K562 (cell line): ENCODE measurements at regions not wholly inside any gene's neighbourhood (a gene's known extent, or its start where the extent isn't known, plus 50 kb on each side); places are given as distances from the start of the nearest gene placed in this dataset.

Source experiments
- ATF1 ChIP-seq, 2 experiments: fragments of 450-650 bp in 1 of 2; IDR thresholded peaks; 2 replicates each; pipeline ENCODE4 v1.6.1; 2016; ENCODE audit warnings: missing compliant biosample characterization in 1 of 2, missing genetic modification characterization in 1 of 2
- ESRRA ChIP-seq: fragments of 450-650 bp; IDR thresholded peaks from 2 replicates; pipeline ENCODE4 v1.6.1; 2014; ENCODE audit warnings: low read depth, mild to moderate bottlenecking, moderate library complexity, borderline replicate concordance
- ETV5 ChIP-seq: sonication (generic); formaldehyde crosslinking; IDR thresholded peaks from 2 replicates; pipeline ENCODE4 v1.4.0; 2020; ENCODE audit warnings: low read depth, mild to moderate bottlenecking, missing genetic modification reagents
- FIP1L1 ChIP-seq: fragments of 200-400 bp; formaldehyde crosslinking; IDR thresholded peaks from 2 replicates; pipeline ENCODE4 v1.6.1; 2018; ENCODE audit warnings: mild to moderate bottlenecking, low read depth, low read length; ENCODE audit not compliant: poor library complexity, severe bottlenecking
- PML ChIP-seq: IDR thresholded peaks from 2 replicates; pipeline ENCODE4 v1.6.1; 2012; ENCODE audit warnings: low read length, inconsistent platforms
- POLR3A ChIP-seq: IDR thresholded peaks from 2 replicates; pipeline ENCODE4 v1.6.1; 2011; ENCODE audit warnings: borderline replicate concordance, mild to moderate bottlenecking, moderate library complexity; ENCODE audit not compliant: insufficient read length, insufficient read depth; ENCODE audit errors: extremely low read depth
- TCF7L2 ChIP-seq: fragments of 150-350 bp; IDR thresholded peaks from 2 replicates; pipeline ENCODE4 v1.6.1; 2016; ENCODE audit warnings: low read depth, mild to moderate bottlenecking, low read length, moderate library complexity
- ZBTB7A ChIP-seq: IDR thresholded peaks from 2 replicates; pipeline ENCODE4 v1.6.1; 2011; ENCODE audit warnings: low read depth, mild to moderate bottlenecking, low read length, moderate library complexity, borderline replicate concordance; ENCODE audit not compliant: control insufficient read depth
- ZNF76 ChIP-seq: fragments of 250-450 bp; sonication (Bioruptor Pico); IDR thresholded peaks from 2 replicates; pipeline ENCODE4 v1.4.0; 2020; ENCODE audit warnings: mild to moderate bottlenecking, moderate library complexity, borderline replicate concordance
- ZNF79 ChIP-seq: fragments of 250-450 bp; sonication (Bioruptor Pico); IDR thresholded peaks from 2 replicates; pipeline ENCODE4 v1.4.0; 2020; ENCODE audit warnings: low read depth, mild to moderate bottlenecking, moderate library complexity
- TF ChIP-seq, protein P1 (sequence below), 3 experiments: IDR thresholded peaks in 2 of 3; conservative IDR thresholded peaks in 1 of 3; 2 replicates each; pipeline ENCODE4 v1.5.1; 2011 to 2012; ENCODE audit warnings: low read length in 3 of 3, mild to moderate bottlenecking in 3 of 3, control low read depth in 2 of 3, improper control_type of control experiment in 1 of 3, inconsistent platforms in 1 of 3, low read depth in 1 of 3, mixed read lengths in 1 of 3, moderate library complexity in 1 of 3; ENCODE audit not compliant: insufficient read depth in 2 of 3
- TF ChIP-seq, protein P2 (sequence below): fragments of 450-650 bp; formaldehyde crosslinking; conservative IDR thresholded peaks from 2 replicates; pipeline ENCODE4 v1.4.0; 2022; ENCODE audit warnings: mild to moderate bottlenecking, missing genetic modification characterization
- TF ChIP-seq, protein P3 (sequence below): fragments of 450-650 bp; IDR thresholded peaks from 2 replicates; pipeline ENCODE4 v1.7.0; 2016; ENCODE audit warnings: borderline replicate concordance
- TF ChIP-seq, protein P4 (sequence below): sonication (generic); formaldehyde crosslinking; IDR thresholded peaks from 2 replicates; pipeline ENCODE4 v1.8.0; 2023; ENCODE audit warnings: mild to moderate bottlenecking, missing genetic modification reagents
- TF ChIP-seq, protein P5 (sequence below): fragments of 150-350 bp; conservative IDR thresholded peaks from 2 replicates; pipeline ENCODE4 v1.6.1; 2014; ENCODE audit warnings: low read length

DNA sequence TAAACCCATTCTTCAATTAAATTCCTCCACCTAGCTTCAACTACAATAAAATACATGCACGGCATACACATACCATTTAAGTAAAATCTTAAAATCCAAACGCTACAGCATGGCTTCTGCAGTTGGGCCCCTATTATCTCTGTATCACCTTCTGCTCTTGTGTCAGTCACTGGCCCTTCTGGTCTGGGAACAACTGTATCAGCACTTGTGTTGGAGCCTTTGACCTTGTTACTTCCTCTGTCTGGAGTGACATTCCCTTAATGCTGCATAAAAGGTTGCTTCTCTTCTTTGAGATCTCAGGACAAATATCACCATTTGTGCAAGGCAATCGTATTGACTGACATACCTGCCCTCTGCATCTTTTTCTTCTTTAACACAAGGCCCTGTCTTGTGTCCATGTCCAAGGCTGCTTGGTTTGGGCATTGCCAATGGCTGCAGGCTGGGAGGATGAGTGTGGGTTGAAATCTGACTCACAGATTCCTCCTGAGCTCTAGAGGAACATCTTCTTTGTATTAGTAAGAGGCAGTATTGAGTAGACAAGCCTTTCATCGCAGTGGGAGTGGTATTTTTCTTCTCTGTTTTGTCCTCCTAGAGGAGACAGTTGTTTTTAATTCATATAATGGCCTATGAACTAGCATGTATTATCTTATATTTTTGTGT lies 267.8 kb upstream of the TRIB2 start (continued):
- TF ChIP-seq, protein P1, sequence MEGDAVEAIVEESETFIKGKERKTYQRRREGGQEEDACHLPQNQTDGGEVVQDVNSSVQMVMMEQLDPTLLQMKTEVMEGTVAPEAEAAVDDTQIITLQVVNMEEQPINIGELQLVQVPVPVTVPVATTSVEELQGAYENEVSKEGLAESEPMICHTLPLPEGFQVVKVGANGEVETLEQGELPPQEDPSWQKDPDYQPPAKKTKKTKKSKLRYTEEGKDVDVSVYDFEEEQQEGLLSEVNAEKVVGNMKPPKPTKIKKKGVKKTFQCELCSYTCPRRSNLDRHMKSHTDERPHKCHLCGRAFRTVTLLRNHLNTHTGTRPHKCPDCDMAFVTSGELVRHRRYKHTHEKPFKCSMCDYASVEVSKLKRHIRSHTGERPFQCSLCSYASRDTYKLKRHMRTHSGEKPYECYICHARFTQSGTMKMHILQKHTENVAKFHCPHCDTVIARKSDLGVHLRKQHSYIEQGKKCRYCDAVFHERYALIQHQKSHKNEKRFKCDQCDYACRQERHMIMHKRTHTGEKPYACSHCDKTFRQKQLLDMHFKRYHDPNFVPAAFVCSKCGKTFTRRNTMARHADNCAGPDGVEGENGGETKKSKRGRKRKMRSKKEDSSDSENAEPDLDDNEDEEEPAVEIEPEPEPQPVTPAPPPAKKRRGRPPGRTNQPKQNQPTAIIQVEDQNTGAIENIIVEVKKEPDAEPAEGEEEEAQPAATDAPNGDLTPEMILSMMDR (IDR thresholded peaks at IDR 0.05 in 2 of 3, conservative IDR thresholded peaks at IDR 0.05 in 1 of 3; ENCODE audit: insufficient read depth in 2 of 3, low read depth in 1 of 3, low read length in 3 of 3) = no peak
- TF ChIP-seq ZNF76 (CRISPR knock-in tag) (no peak), ZBTB7A (no peak), TCF7L2 (no peak), ETV5 (no peak), ESRRA (peak; percentile 83), FIP1L1 (no peak), PML (0 out of 2 replicates have a peak, but pooled peaks have one; percentile 6), POLR3A (no peak), ZNF79 (CRISPR knock-in tag) (no peak), ATF1 (CRISPR knock-in tag; IDR thresholded peaks at IDR 0.05) (no peak), ATF1 (tag; IDR thresholded peaks at IDR 0.05) (no peak)
- TF ChIP-seq, protein P2, sequence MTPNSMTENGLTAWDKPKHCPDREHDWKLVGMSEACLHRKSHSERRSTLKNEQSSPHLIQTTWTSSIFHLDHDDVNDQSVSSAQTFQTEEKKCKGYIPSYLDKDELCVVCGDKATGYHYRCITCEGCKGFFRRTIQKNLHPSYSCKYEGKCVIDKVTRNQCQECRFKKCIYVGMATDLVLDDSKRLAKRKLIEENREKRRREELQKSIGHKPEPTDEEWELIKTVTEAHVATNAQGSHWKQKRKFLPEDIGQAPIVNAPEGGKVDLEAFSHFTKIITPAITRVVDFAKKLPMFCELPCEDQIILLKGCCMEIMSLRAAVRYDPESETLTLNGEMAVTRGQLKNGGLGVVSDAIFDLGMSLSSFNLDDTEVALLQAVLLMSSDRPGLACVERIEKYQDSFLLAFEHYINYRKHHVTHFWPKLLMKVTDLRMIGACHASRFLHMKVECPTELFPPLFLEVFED (CRISPR knock-in tag) = no peak
- TF ChIP-seq, protein P3, sequence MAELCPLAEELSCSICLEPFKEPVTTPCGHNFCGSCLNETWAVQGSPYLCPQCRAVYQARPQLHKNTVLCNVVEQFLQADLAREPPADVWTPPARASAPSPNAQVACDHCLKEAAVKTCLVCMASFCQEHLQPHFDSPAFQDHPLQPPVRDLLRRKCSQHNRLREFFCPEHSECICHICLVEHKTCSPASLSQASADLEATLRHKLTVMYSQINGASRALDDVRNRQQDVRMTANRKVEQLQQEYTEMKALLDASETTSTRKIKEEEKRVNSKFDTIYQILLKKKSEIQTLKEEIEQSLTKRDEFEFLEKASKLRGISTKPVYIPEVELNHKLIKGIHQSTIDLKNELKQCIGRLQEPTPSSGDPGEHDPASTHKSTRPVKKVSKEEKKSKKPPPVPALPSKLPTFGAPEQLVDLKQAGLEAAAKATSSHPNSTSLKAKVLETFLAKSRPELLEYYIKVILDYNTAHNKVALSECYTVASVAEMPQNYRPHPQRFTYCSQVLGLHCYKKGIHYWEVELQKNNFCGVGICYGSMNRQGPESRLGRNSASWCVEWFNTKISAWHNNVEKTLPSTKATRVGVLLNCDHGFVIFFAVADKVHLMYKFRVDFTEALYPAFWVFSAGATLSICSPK = no peak
- TF ChIP-seq, protein P4, sequence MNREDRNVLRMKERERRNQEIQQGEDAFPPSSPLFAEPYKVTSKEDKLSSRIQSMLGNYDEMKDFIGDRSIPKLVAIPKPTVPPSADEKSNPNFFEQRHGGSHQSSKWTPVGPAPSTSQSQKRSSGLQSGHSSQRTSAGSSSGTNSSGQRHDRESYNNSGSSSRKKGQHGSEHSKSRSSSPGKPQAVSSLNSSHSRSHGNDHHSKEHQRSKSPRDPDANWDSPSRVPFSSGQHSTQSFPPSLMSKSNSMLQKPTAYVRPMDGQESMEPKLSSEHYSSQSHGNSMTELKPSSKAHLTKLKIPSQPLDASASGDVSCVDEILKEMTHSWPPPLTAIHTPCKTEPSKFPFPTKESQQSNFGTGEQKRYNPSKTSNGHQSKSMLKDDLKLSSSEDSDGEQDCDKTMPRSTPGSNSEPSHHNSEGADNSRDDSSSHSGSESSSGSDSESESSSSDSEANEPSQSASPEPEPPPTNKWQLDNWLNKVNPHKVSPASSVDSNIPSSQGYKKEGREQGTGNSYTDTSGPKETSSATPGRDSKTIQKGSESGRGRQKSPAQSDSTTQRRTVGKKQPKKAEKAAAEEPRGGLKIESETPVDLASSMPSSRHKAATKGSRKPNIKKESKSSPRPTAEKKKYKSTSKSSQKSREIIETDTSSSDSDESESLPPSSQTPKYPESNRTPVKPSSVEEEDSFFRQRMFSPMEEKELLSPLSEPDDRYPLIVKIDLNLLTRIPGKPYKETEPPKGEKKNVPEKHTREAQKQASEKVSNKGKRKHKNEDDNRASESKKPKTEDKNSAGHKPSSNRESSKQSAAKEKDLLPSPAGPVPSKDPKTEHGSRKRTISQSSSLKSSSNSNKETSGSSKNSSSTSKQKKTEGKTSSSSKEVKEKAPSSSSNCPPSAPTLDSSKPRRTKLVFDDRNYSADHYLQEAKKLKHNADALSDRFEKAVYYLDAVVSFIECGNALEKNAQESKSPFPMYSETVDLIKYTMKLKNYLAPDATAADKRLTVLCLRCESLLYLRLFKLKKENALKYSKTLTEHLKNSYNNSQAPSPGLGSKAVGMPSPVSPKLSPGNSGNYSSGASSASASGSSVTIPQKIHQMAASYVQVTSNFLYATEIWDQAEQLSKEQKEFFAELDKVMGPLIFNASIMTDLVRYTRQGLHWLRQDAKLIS (CRISPR knock-in tag) = no peak
- TF ChIP-seq, protein P5, sequence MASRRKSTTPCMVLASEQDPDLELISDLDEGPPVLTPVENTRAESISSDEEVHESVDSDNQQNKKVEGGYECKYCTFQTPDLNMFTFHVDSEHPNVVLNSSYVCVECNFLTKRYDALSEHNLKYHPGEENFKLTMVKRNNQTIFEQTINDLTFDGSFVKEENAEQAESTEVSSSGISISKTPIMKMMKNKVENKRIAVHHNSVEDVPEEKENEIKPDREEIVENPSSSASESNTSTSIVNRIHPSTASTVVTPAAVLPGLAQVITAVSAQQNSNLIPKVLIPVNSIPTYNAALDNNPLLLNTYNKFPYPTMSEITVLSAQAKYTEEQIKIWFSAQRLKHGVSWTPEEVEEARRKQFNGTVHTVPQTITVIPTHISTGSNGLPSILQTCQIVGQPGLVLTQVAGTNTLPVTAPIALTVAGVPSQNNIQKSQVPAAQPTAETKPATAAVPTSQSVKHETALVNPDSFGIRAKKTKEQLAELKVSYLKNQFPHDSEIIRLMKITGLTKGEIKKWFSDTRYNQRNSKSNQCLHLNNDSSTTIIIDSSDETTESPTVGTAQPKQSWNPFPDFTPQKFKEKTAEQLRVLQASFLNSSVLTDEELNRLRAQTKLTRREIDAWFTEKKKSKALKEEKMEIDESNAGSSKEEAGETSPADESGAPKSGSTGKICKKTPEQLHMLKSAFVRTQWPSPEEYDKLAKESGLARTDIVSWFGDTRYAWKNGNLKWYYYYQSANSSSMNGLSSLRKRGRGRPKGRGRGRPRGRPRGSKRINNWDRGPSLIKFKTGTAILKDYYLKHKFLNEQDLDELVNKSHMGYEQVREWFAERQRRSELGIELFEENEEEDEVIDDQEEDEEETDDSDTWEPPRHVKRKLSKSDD = no peak
